ENCODE measurements at regions not wholly inside any gene's neighbourhood (a gene's known extent, or its start where the extent isn't known, plus 50 kb on each side); places are given as distances from the start of the nearest gene placed in this dataset.

GRCh38 chr16:76882105-76882504 lies 308.9 kb upstream of the MON1B start:
- TF ChIP-seq GATA3 (IDR thresholded peaks at IDR 0.05; ENCODE audit: low read depth, low read length) = no peak

GRCh38 chr16:76883076-76883475 lies 307.9 kb upstream of the MON1B start:
- no peak for TF ChIP-seq GATA3 (IDR thresholded peaks at IDR 0.05; ENCODE audit: low read depth, low read length)
- TF ChIP-seq GATA2 (IDR thresholded peaks at IDR 0.05; ENCODE audit: low read depth, low read length) = no peak

GRCh38 chr16:76885776-76886537 lies 305.0 kb upstream of the MON1B start:
- peak; percentile 82 for TF ChIP-seq GATA3 (IDR thresholded peaks at IDR 0.05; ENCODE audit: low read depth, low read length)
- TF ChIP-seq GATA2 (IDR thresholded peaks at IDR 0.05; ENCODE audit: low read depth, low read length) = peak; percentile 65; the same call in 1 of the 2 replicates

- no peak for TF ChIP-seq GATA3 (IDR thresholded peaks at IDR 0.05; ENCODE audit: low read depth, low read length)
- TF ChIP-seq GATA2 (IDR thresholded peaks at IDR 0.05; ENCODE audit: low read depth, low read length) = no peak
Observed at GRCh38 chr16:76897816-76898215, 293.2 kb upstream of the MON1B start.

- TF ChIP-seq GATA2 (IDR thresholded peaks at IDR 0.05; ENCODE audit: low read depth, low read length) = no peak
- TF ChIP-seq GATA3 (IDR thresholded peaks at IDR 0.05; ENCODE audit: low read depth, low read length) = no peak
Observed at GRCh38 chr16:76899767-76900166, 291.2 kb upstream of the MON1B start.

GRCh38 chr16:76900285-76901263 lies 290.4 kb upstream of the MON1B start:
- no peak for TF ChIP-seq GATA2 (IDR thresholded peaks at IDR 0.05; ENCODE audit: low read depth, low read length)
- TF ChIP-seq GATA3 (IDR thresholded peaks at IDR 0.05; ENCODE audit: low read depth, low read length) = no peak

GRCh38 chr16:76906552-76906951 lies 284.4 kb upstream of the MON1B start:
- TF ChIP-seq GATA2 (IDR thresholded peaks at IDR 0.05; ENCODE audit: low read depth, low read length) = no peak
- TF ChIP-seq GATA3 (IDR thresholded peaks at IDR 0.05; ENCODE audit: low read depth, low read length) = no peak

GRCh38 chr16:76910931-76911330 lies 280.1 kb upstream of the MON1B start:
- TF ChIP-seq GATA2 (IDR thresholded peaks at IDR 0.05; ENCODE audit: low read depth, low read length) (no peak), GATA3 (IDR thresholded peaks at IDR 0.05; ENCODE audit: low read depth, low read length) (no peak)

- no peak for TF ChIP-seq GATA2 (IDR thresholded peaks at IDR 0.05; ENCODE audit: low read depth, low read length)
- no peak for TF ChIP-seq GATA3 (IDR thresholded peaks at IDR 0.05; ENCODE audit: low read depth, low read length)
Observed at GRCh38 chr16:76913046-76913445, 277.9 kb upstream of the MON1B start.

- TF ChIP-seq GATA2 (IDR thresholded peaks at IDR 0.05; ENCODE audit: low read depth, low read length) = no peak
- no peak for TF ChIP-seq GATA3 (IDR thresholded peaks at IDR 0.05; ENCODE audit: low read depth, low read length)
Observed at GRCh38 chr16:76926042-76926441, 264.9 kb upstream of the MON1B start.

GRCh38 chr16:76926595-76926994 lies 264.4 kb upstream of the MON1B start:
- no peak for TF ChIP-seq GATA2 (IDR thresholded peaks at IDR 0.05; ENCODE audit: low read depth, low read length)
- no peak for TF ChIP-seq GATA3 (IDR thresholded peaks at IDR 0.05; ENCODE audit: low read depth, low read length)

- no peak for TF ChIP-seq GATA3 (IDR thresholded peaks at IDR 0.05; ENCODE audit: low read depth, low read length)
- TF ChIP-seq GATA2 (IDR thresholded peaks at IDR 0.05; ENCODE audit: low read depth, low read length) = no peak
Observed at GRCh38 chr16:76931186-76931585, 259.8 kb upstream of the MON1B start.

- TF ChIP-seq GATA2 (IDR thresholded peaks at IDR 0.05; ENCODE audit: low read depth, low read length) (no peak), GATA3 (IDR thresholded peaks at IDR 0.05; ENCODE audit: low read depth, low read length) (no peak)
Observed at GRCh38 chr16:76932541-76933211, 258.3 kb upstream of the MON1B start.

GRCh38 chr16:76940251-76940650 lies 250.7 kb upstream of the MON1B start:
- TF ChIP-seq GATA2 (IDR thresholded peaks at IDR 0.05; ENCODE audit: low read depth, low read length) = no peak
- no peak for TF ChIP-seq GATA3 (IDR thresholded peaks at IDR 0.05; ENCODE audit: low read depth, low read length)
